Nephron progenitor cell (in vitro differentiated cells): ENCODE measurements at regions not wholly inside any gene's neighbourhood (a gene's known extent, or its start where the extent isn't known, plus 50 kb on each side); places are given as distances from the start of the nearest gene placed in this dataset.
A peak's percentile ranks its signal among the peaks of the same experiment; 100 is the strongest.

Experiments
- DNase-seq: peaks from one replicate; pipeline ENCODE4 v3.0.0; 2021
- H3K27ac Mint-ChIP-seq: 2 replicates; pipeline ENCODE4 v1.8.0; 2021; ENCODE audit warnings: mild to moderate bottlenecking, moderate library complexity, mixed read lengths
- H3K27me3 Mint-ChIP-seq: 2 replicates; pipeline ENCODE4 v1.8.0; 2021; ENCODE audit warnings: mild to moderate bottlenecking, low read depth, mixed read lengths; ENCODE audit not compliant: poor library complexity
- H3K36me3 Mint-ChIP-seq: 2 replicates; pipeline ENCODE4 v1.8.0; 2021; ENCODE audit warnings: low read depth, mixed read lengths
- H3K4me1 Mint-ChIP-seq: 2 replicates; pipeline ENCODE4 v1.8.0; 2021; ENCODE audit warnings: mixed read lengths
- H3K4me3 Mint-ChIP-seq: 2 replicates; pipeline ENCODE4 v1.8.0; 2021; ENCODE audit warnings: mild to moderate bottlenecking, moderate library complexity, mixed read lengths
- H3K9me3 Mint-ChIP-seq: 2 replicates; pipeline ENCODE4 v1.8.0; 2021; ENCODE audit warnings: mild to moderate bottlenecking, moderate library complexity, mixed read lengths
- TF ChIP-seq, protein P1 (sequence below): fragments of 200-600 bp; sonication (generic); IDR thresholded peaks from 2 replicates; pipeline ENCODE4 v1.5.0; 2021; ENCODE audit warnings: antibody characterized with exemption

DNA sequence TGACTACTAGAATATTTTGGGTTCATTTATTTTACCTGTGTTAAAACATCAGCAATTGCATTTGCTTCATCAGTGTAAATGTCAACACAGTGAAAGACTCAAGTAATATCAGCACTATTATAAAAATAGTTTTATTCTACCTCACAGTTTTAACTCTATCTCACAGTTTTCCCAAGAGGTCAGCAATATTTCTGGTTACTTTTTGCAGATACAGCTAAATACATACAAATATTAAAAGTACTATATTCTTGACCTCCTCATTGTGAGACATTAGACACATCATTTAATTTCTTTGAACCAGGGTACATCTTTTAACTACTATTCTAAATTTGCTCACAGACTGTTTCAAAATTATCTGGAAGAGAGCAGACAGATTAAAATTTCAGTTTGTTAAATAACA, 321.7 kb upstream of the OR4E1 start:
- DNase-seq, result no peak
- Mint-ChIP-seq H3K27me3 (peaks cover 7% of the 10 kb centered on the region), H3K4me3 (no peak overlapping the region), H3K4me1 (peaks cover 6% of the 10 kb centered on the region), H3K9me3 (no peaks in the 10 kb centered on the region), H3K27ac (no peak overlapping the region), H3K36me3 (no peaks in the 10 kb centered on the region)
- TF ChIP-seq, protein P1, sequence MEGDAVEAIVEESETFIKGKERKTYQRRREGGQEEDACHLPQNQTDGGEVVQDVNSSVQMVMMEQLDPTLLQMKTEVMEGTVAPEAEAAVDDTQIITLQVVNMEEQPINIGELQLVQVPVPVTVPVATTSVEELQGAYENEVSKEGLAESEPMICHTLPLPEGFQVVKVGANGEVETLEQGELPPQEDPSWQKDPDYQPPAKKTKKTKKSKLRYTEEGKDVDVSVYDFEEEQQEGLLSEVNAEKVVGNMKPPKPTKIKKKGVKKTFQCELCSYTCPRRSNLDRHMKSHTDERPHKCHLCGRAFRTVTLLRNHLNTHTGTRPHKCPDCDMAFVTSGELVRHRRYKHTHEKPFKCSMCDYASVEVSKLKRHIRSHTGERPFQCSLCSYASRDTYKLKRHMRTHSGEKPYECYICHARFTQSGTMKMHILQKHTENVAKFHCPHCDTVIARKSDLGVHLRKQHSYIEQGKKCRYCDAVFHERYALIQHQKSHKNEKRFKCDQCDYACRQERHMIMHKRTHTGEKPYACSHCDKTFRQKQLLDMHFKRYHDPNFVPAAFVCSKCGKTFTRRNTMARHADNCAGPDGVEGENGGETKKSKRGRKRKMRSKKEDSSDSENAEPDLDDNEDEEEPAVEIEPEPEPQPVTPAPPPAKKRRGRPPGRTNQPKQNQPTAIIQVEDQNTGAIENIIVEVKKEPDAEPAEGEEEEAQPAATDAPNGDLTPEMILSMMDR, result no peak

DNA sequence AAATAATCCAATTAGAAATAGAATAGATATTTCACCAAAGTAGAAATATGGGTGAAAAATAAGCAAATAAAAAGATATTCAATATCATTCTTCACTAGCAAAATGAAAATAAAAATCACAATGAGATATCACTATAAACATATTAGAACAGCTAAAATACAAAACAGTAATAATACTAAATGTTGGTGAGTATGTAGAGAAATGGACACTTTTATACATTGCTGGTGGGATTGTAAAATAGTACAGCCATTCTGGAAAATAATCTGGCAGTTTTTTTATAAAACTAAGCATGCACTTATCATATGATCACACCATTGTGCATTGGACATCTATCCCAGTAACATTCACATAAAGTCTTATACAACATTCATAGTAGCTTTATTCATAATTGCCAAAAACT, 320.2 kb upstream of the OR4E1 start:
- TF ChIP-seq, protein P1, result no peak
- Mint-ChIP-seq H3K27ac (no peak overlapping the region), H3K36me3 (no peaks in the 10 kb centered on the region), H3K4me3 (no peak overlapping the region), H3K9me3 (no peaks in the 10 kb centered on the region), H3K4me1 (peaks cover 6% of the 10 kb centered on the region), H3K27me3 (peaks cover 6% of the 10 kb centered on the region)
- DNase-seq, result no peak

DNA sequence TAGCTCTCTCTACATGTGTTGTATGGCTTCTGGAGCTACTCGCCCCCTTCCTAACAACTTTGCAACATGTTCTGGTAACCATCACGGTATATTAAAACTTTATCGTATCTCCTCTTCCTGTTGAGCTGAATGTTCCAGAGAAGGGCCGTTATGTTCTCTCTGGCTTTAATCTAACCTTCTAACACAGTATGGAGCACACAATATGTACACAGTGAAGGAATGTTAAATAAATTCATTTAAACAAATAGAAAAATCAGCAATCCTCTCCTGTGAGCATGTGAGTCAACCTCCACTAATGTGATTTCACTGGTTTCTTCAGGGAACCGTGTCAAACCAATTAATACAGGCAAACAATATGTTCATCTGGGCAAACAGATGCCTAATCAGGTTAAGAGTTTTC, 319.5 kb upstream of the OR4E1 start:
- Mint-ChIP-seq H3K27ac (no peak overlapping the region), H3K27me3 (peaks cover 6% of the 10 kb centered on the region), H3K9me3 (no peaks in the 10 kb centered on the region), H3K4me1 (peaks cover 6% of the 10 kb centered on the region), H3K36me3 (no peaks in the 10 kb centered on the region), H3K4me3 (no peak overlapping the region)
- TF ChIP-seq, protein P1, result no peak
- no peak for DNase-seq

DNA sequence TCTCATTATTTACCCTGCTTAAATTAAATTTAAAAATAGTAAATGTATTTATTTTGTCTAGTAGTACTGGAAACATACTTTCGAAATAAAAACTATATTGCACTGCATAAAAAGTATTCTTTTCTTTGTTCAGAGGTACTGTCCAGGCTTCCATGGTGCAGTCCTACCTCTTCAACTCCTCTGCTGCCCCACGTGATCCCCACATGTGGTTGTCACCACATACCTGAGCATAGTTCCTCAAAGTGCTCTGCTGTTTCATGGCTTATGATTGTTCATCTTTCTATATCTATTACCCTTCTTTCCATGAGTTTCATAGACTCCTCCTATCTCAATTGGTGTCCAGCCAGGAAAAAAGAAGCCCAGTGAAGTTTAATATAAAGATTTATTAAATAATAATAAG, 317.5 kb upstream of the OR4E1 start:
- no peaks in the 10 kb centered on the region for H3K9me3 Mint-ChIP-seq
- H3K36me3 Mint-ChIP-seq, result no peaks in the 10 kb centered on the region
- no peaks in the 10 kb centered on the region for H3K4me1 Mint-ChIP-seq
- no peak overlapping the region for H3K27ac Mint-ChIP-seq
- no peak overlapping the region for H3K4me3 Mint-ChIP-seq
- DNase-seq, result no peak
- peaks cover 6% of the 10 kb centered on the region for H3K27me3 Mint-ChIP-seq
- TF ChIP-seq, protein P1, result no peak

DNA sequence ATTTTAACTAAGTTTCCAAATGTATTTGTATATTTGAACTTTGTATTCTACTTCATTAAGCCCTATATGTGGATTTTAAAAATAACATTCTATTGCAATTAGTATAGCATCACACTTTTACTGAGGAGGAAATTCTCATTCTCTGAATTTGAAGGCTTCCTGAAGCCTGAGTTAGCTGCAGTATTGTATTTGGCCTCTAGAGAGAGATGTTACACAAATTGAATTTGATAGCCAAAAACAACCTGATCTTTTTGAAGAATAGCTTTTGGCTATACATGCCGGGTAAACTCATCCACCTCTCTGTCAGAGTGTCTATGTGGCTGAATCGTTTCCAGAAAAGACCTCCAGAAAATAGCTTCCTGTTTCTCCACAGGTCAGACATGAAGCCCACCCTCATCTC, 316.5 kb upstream of the OR4E1 start:
- TF ChIP-seq, protein P1, result peak; percentile 49
- DNase-seq, result no peak
- peaks cover 6% of the 10 kb centered on the region for H3K27me3 Mint-ChIP-seq
- no peaks in the 10 kb centered on the region for H3K36me3 Mint-ChIP-seq
- no peaks in the 10 kb centered on the region for H3K4me1 Mint-ChIP-seq
- no peak overlapping the region for H3K4me3 Mint-ChIP-seq
- H3K9me3 Mint-ChIP-seq, result no peaks in the 10 kb centered on the region
- no peak overlapping the region for H3K27ac Mint-ChIP-seq

DNA sequence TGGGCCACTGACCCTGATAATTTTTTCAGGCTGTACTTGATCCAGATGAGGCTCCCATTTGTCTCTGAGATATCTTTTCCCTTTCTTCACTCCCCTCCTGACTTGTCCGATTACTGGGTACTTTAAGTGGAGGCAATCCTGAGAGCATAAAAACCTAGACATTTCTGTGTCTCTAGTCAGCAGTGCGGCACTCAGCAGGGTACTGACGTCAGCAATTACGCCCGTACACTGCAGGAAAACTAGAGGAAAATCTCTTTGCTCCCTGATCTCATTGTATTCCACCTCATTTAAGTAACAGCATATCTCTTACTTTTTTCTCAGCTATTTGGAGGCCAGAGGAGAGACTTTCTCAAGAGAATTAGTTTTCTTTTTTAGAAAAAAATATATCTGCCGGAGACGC, 315.5 kb upstream of the OR4E1 start:
- TF ChIP-seq, protein P1, result no peak
- no peaks in the 10 kb centered on the region for H3K36me3 Mint-ChIP-seq

More for the DNA sequence above, 315.5 kb upstream of the OR4E1 start:
- Mint-ChIP-seq H3K9me3 (no peaks in the 10 kb centered on the region), H3K4me1 (no peaks in the 10 kb centered on the region), H3K27ac (no peak overlapping the region), H3K4me3 (no peak overlapping the region), H3K27me3 (peaks cover 6% of the 10 kb centered on the region)
- no peak for DNase-seq
